Mesendoderm (in vitro differentiated cells): ENCODE measurements at regions not wholly inside any gene's neighbourhood (a gene's known extent, or its start where the extent isn't known, plus 50 kb on each side); places are given as distances from the start of the nearest gene placed in this dataset.

Experiments used
- DNase-seq: peaks from one replicate; pipeline ENCODE4 v3.0.0; 2013
- H2AK5ac ChIP-seq: 2 replicates; pipeline ENCODE4 v1.6.1; 2013; ENCODE audit warnings: low read length, inconsistent platforms
- H2BK120ac ChIP-seq: 2 replicates; pipeline ENCODE4 v1.6.1; 2013; ENCODE audit warnings: low read depth, mild to moderate bottlenecking, low read length, moderate library complexity, mixed read lengths
- H2BK15ac ChIP-seq: replicated peaks from 2 replicates; pipeline ENCODE4 v1.6.1; 2013; ENCODE audit warnings: low read depth, mild to moderate bottlenecking, moderate library complexity
- H2BK5ac ChIP-seq: 2 replicates; pipeline ENCODE4 v1.6.1; 2013; ENCODE audit warnings: low read length, inconsistent platforms
- H3K18ac ChIP-seq: 2 replicates; pipeline ENCODE4 v1.6.1; 2013; ENCODE audit warnings: mild to moderate bottlenecking, low read length, mixed read lengths
- H3K23ac ChIP-seq: one replicate; pipeline ENCODE4 v1.6.1; 2013; ENCODE audit warnings: low read length
- H3K27ac ChIP-seq: 2 replicates; pipeline ENCODE4 v1.5.1; 2013; ENCODE audit warnings: low read depth, mild to moderate bottlenecking, inconsistent platforms, low read length, moderate library complexity
- H3K27me3 ChIP-seq: 2 replicates; pipeline ENCODE4 v1.6.1; 2013; ENCODE audit warnings: low read length, control low read depth, mild to moderate bottlenecking, inconsistent platforms; ENCODE audit not compliant: insufficient read depth, poor library complexity
- H3K36me3 ChIP-seq: 2 replicates; pipeline ENCODE4 v1.6.1; 2013; ENCODE audit warnings: low read length, inconsistent platforms; ENCODE audit not compliant: control insufficient read depth, insufficient read depth
- H3K4ac ChIP-seq: one replicate; pipeline ENCODE4 v1.6.1; 2013; ENCODE audit warnings: low read depth, mild to moderate bottlenecking, low read length, moderate library complexity
- H3K4me1 ChIP-seq: 2 replicates; pipeline ENCODE4 v1.6.1; 2013; ENCODE audit warnings: low read depth, low read length, inconsistent platforms; ENCODE audit not compliant: control insufficient read depth
- H3K4me2 ChIP-seq: 2 replicates; pipeline ENCODE4 v1.6.1; 2013; ENCODE audit warnings: low read length
- H3K4me3 ChIP-seq: 2 replicates; pipeline ENCODE4 v1.5.1; 2013; ENCODE audit warnings: mild to moderate bottlenecking, low read length
- H3K56ac ChIP-seq: one replicate; pipeline ENCODE4 v1.6.1; 2013; ENCODE audit warnings: low read length
- H3K79me1 ChIP-seq: 2 replicates; pipeline ENCODE4 v1.6.1; 2013; ENCODE audit warnings: low read length, inconsistent platforms
- H3K79me2 ChIP-seq: 2 replicates; pipeline ENCODE4 v1.6.1; 2013; ENCODE audit warnings: mild to moderate bottlenecking, low read length; ENCODE audit not compliant: control insufficient read depth, insufficient read depth
- H3K9ac ChIP-seq: 2 replicates; pipeline ENCODE4 v1.6.1; 2013; ENCODE audit warnings: low read length, inconsistent platforms
- H4K5ac ChIP-seq: one replicate; pipeline ENCODE4 v1.6.1; 2013; ENCODE audit warnings: low read length
- H4K8ac ChIP-seq: one replicate; pipeline ENCODE4 v1.6.1; 2013; ENCODE audit warnings: low read depth, mild to moderate bottlenecking, control low read depth, low read length, moderate library complexity
- WGBS: extraction: QIAGEN DNeasy Blood & Tissue Kit; methylation state at CpG from one replicate; pipeline ENCODE4 v1.1.7; 2013; ENCODE audit warnings: low lambda C conversion rate, missing lambda C conversion rate; ENCODE audit not compliant: insufficient coverage; ENCODE audit errors: extremely low coverage; 5-methylcytosine and 5-hydroxymethylcytosine counted together

DNA sequence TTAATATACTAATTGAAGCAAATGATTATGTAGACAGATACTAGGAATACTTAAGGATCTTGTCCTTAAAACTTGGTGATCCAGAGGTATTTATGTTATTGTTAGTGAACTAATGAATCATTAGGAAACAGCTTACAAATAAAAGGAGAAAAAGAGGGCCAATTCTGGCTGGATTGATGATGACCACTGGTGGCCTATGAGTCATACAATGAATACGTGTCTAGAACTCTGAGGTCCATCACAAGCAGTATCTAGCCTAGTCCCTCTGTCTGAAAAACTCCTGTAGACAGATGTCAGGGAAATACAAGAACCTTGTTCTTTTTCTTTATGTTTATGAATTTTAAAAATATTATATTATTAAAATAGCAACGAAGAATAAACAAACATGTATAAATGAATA is 51.7 kb upstream of the RTL1 start:
- Histone ChIP-seq H2BK15ac (no peak overlapping the region), H4K8ac (no peak overlapping the region), H3K56ac (no peak overlapping the region), H3K4me1 (no peaks in the 10 kb centered on the region), H4K5ac (no peak overlapping the region), H3K4me2 (no peak overlapping the region), H3K36me3 (no peaks in the 10 kb centered on the region), H3K18ac (no peak overlapping the region), H3K79me1 (no peaks in the 10 kb centered on the region), H2BK120ac (no peak overlapping the region), H3K4ac (no peak overlapping the region), H2AK5ac (no peak overlapping the region), H3K23ac (no peak overlapping the region), H3K4me3 (no peak overlapping the region), H2BK5ac (no peak overlapping the region), H3K79me2 (no peaks in the 10 kb centered on the region), H3K27ac (no peak overlapping the region), H3K27me3 (no peaks in the 10 kb centered on the region), H3K9ac (no peak overlapping the region)
- 100% methylated on average over 1 of the region's 2 CpGs for WGBS
- DNase-seq: no peak

DNA sequence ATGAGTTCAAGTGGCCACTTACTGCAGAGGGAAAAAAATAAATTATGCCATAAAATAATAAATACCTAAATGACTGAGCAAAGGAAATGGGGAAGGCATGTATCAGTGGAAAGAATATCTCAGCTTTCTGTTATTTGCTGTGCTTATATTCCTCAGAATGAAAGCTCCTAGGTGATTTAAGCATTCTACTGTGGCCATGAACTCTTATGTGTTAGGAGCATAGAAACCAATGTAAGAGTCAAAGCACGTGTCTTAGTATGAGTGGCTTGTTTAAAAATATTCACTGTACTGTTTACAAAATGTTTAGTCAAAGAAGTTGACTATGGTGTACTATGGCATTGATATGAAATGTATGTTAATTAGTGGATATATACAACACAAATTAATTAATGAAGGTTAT is 59.0 kb upstream of the RTL1 start:
- H3K18ac ChIP-seq: no peak overlapping the region
- H3K79me1 ChIP-seq: no peaks in the 10 kb centered on the region
- H2BK15ac ChIP-seq: no peak overlapping the region
- H4K8ac ChIP-seq: no peak overlapping the region
- no peak overlapping the region for H3K4me2 ChIP-seq
- no peak for DNase-seq
- H2BK5ac ChIP-seq: no peak overlapping the region
- no peak overlapping the region for H3K56ac ChIP-seq
- no peaks in the 10 kb centered on the region for H3K27me3 ChIP-seq
- no peak overlapping the region for H2BK120ac ChIP-seq
- no peak overlapping the region for H4K5ac ChIP-seq
- H3K4me3 ChIP-seq: no peak overlapping the region
- H3K4ac ChIP-seq: no peak overlapping the region
- H2AK5ac ChIP-seq: no peak overlapping the region
- WGBS: no CpG with 5 or more reads among the region's 1 CpG
- H3K79me2 ChIP-seq: no peaks in the 10 kb centered on the region
- no peak overlapping the region for H3K27ac ChIP-seq
- H3K4me1 ChIP-seq: no peaks in the 10 kb centered on the region
- no peaks in the 10 kb centered on the region for H3K36me3 ChIP-seq
- H3K9ac ChIP-seq: no peak overlapping the region
- no peak overlapping the region for H3K23ac ChIP-seq

DNA sequence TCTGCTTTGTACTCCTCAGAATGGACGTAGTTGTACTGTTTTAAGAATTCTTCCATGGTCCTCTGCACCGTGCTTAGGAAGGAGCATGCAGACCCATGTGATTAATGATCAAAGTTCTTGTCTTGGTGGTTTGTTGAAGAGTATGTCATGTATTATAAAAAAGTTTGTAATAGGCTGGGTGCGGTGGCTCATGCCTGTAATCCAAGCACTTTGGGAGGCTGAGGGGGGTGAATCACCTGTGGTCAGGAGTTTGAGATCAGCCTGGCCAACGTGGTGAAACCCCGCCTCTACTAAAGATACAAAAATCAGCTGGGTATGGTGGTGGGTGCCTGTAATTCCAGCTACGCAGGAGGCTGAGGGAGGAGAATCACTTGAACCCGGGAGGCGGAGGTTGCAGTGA is 61.8 kb upstream of the RTL1 start:
- no CpG with 5 or more reads among the region's 8 CpGs for WGBS
- H2AK5ac ChIP-seq: no peak overlapping the region
- H3K79me1 ChIP-seq: no peaks in the 10 kb centered on the region
- H3K79me2 ChIP-seq: no peaks in the 10 kb centered on the region
- no peak overlapping the region for H3K18ac ChIP-seq
- DNase-seq: no peak
- H3K23ac ChIP-seq: no peak overlapping the region
- no peak overlapping the region for H2BK15ac ChIP-seq
- no peak overlapping the region for H3K4me2 ChIP-seq
- H3K4me1 ChIP-seq: no peaks in the 10 kb centered on the region
- no peak overlapping the region for H2BK5ac ChIP-seq
- H4K5ac ChIP-seq: no peak overlapping the region
- no peak overlapping the region for H4K8ac ChIP-seq
- H3K27me3 ChIP-seq: no peaks in the 10 kb centered on the region
- no peaks in the 10 kb centered on the region for H3K36me3 ChIP-seq
- H3K27ac ChIP-seq: no peak overlapping the region
- no peak overlapping the region for H3K4ac ChIP-seq
- H3K9ac ChIP-seq: no peak overlapping the region
- H3K4me3 ChIP-seq: no peak overlapping the region
- H2BK120ac ChIP-seq: no peak overlapping the region
- H3K56ac ChIP-seq: no peak overlapping the region

DNA sequence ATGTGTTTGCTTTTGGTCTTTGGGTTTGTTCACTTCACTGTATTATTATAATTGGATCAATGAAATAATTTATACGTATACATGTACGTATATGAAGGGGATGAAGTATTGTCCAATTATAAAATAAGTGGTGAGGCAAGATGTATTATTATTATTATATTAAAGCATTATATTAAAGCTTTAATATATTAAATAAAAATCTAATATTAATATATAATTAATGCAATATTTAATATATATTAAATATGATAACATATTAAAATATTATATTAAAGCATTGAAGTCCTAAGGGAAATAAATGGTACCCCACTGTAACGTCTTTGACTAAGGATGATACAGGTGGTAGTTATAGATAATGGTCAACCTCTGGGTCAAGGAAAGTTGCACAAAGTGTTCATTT is 63.7 kb upstream of the RTL1 start:
- no peak overlapping the region for H3K56ac ChIP-seq
- H3K4me2 ChIP-seq: no peak overlapping the region
- H2BK5ac ChIP-seq: no peak overlapping the region
- H3K4ac ChIP-seq: no peak overlapping the region
- no peaks in the 10 kb centered on the region for H3K79me1 ChIP-seq
- no peak overlapping the region for H3K4me3 ChIP-seq
- no peaks in the 10 kb centered on the region for H3K79me2 ChIP-seq
- no peak overlapping the region for H3K18ac ChIP-seq
- H2AK5ac ChIP-seq: no peak overlapping the region
- no peak overlapping the region for H4K5ac ChIP-seq
- no peak for DNase-seq
- no peak overlapping the region for H3K27ac ChIP-seq
- no peak overlapping the region for H2BK15ac ChIP-seq
- H3K27me3 ChIP-seq: no peaks in the 10 kb centered on the region
- H3K9ac ChIP-seq: no peak overlapping the region
- WGBS: no CpG with 5 or more reads among the region's 3 CpGs
- H2BK120ac ChIP-seq: no peak overlapping the region
- H3K36me3 ChIP-seq: no peaks in the 10 kb centered on the region
- H3K4me1 ChIP-seq: no peaks in the 10 kb centered on the region
- H3K23ac ChIP-seq: no peak overlapping the region
- no peak overlapping the region for H4K8ac ChIP-seq

DNA sequence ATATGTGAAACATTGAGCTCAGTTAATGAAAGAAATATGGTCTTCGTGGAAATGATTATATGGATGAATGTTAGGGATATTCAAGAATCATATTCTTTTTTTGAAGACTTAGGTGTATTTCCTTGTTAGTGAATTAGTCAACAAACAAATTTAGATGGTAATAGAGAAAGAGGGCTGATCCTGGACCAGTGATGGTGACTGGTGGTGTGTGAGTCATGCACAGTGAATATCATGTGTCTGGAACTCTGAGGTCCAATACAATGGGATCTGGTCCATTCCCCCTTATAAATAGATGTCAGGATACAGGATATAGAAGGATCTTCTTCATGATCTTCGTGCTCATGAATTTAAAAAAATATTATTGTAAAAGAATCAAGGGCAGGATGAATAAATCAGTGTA is 64.4 kb upstream of the RTL1 start:
- H3K18ac ChIP-seq: no peak overlapping the region
- no peak for DNase-seq
- no peaks in the 10 kb centered on the region for H3K79me2 ChIP-seq
- H2BK5ac ChIP-seq: no peak overlapping the region
- H4K8ac ChIP-seq: no peak overlapping the region
- no peak overlapping the region for H3K9ac ChIP-seq
- no peaks in the 10 kb centered on the region for H3K4me1 ChIP-seq
- no peak overlapping the region for H3K56ac ChIP-seq
- no peak overlapping the region for H3K4me2 ChIP-seq
- H3K4me3 ChIP-seq: no peak overlapping the region
- H3K27ac ChIP-seq: no peak overlapping the region
- no peak overlapping the region for H3K4ac ChIP-seq
- H3K27me3 ChIP-seq: no peaks in the 10 kb centered on the region
- no peaks in the 10 kb centered on the region for H3K79me1 ChIP-seq
- no peak overlapping the region for H2BK120ac ChIP-seq
- no peaks in the 10 kb centered on the region for H3K36me3 ChIP-seq
- 100% methylated on average over 1 of the region's 2 CpGs for WGBS
- H2BK15ac ChIP-seq: no peak overlapping the region
- no peak overlapping the region for H3K23ac ChIP-seq
- no peak overlapping the region for H2AK5ac ChIP-seq
- H4K5ac ChIP-seq: no peak overlapping the region

DNA sequence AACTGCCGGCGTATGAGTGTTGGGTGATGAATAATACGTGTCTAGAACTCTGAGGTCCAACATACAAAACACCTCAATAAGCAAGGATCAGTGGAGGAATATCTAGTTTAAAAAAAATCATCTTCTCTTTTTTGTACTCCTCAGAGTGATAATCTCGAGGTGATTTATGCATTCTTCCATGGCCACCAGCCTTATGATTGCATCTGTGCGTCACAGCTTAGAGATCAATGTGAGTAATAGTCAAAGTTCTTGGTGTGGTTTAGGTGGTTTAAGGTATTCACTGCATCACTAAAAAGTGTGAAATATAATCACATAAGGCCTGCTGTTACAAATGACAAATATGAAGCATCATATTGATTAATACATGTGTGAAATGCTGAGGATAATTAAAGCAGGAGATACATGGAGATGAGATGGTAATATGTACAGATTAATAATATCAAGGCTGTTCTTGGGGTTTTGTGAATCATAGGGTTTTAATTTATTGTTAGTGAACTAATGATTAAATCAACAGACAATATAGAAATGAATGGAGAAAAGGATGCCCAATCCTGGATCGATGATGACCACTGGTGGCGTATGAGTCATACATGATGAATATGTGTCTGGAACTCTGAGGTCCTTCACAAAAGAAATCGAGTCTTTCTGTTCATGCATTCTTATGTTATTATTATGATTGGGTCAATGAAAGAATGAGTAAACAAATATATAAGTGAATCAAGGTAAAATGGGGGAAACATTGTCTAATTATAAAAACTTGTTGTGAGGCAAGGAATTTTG is 68.8 kb upstream of the RTL1 start:
- H3K18ac ChIP-seq: no peak overlapping the region
- H3K79me2 ChIP-seq: no peaks in the 10 kb centered on the region
- H3K4me1 ChIP-seq: no peaks in the 10 kb centered on the region
- no peak overlapping the region for H3K4me3 ChIP-seq
- no peak overlapping the region for H3K9ac ChIP-seq
- no peaks in the 10 kb centered on the region for H3K36me3 ChIP-seq
- no peak overlapping the region for H4K8ac ChIP-seq
- H3K56ac ChIP-seq: no peak overlapping the region
- H2BK5ac ChIP-seq: no peak overlapping the region
- no peak overlapping the region for H3K4ac ChIP-seq
- H3K23ac ChIP-seq: no peak overlapping the region
- DNase-seq: no peak
- H2BK15ac ChIP-seq: no peak overlapping the region
- H3K4me2 ChIP-seq: no peak overlapping the region
- no peak overlapping the region for H2BK120ac ChIP-seq
- H3K79me1 ChIP-seq: no peaks in the 10 kb centered on the region
- no CpG with 5 or more reads among the region's 8 CpGs for WGBS
- no peak overlapping the region for H2AK5ac ChIP-seq
- no peak overlapping the region for H3K27ac ChIP-seq
- H4K5ac ChIP-seq: no peak overlapping the region
- H3K27me3 ChIP-seq: no peaks in the 10 kb centered on the region
